Glomerular endothelial cell (primary cell): ENCODE measurements at regions not wholly inside any gene's neighbourhood (a gene's known extent, or its start where the extent isn't known, plus 50 kb on each side); places are given as distances from the start of the nearest gene placed in this dataset.
"Not testable (repeated sequence)": the region's sequence is repeated elsewhere in the genome, so short reads cannot be mapped to it uniquely, and the experiment has no call there.

Experiments
- DNase-seq: peaks from one replicate; pipeline ENCODE4 v3.0.0-alpha.2; 2011; ENCODE audit warnings: low read depth, low spot score; ENCODE audit errors: extremely low read depth

DNA sequence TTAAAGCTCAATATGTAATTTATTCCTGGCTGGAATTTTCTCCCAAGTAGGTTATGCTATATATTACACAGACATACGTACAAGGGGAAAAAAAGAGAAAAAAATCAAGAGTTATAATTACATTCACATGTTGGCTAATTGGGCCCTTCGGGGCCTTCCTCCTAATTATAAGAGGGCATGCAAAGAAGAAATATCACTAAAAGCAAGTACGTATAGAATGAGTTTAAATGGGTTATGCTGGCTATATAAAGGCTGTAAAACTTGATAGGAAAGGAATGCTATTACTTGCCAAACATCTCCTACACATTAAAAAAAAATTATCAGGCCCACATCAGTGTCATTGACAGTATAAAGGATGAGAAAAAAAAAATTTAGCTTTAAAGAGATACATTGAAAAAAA lies 1396.1 kb upstream of the ADGRL4 start:
- DNase-seq: no peak

DNA sequence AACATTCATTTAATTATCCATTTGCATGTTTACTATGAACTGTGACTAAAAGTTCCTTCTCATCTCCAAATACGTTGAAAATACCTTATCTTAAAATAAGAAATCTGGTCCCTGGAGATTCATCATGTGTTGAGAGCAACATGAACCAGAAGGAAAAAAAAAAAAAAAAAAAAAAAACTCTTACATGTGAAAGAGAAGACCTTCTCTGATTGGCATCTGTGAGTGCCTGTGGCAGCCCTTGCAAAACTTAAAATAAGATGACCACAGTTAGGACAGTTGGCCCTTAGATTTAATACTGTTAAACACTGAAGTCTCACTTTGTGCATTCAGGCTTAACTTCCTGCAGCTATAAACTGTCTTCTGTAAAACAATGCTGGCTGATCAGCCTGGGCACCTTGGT lies 1395.2 kb upstream of the ADGRL4 start:
- DNase-seq: no peak

DNA sequence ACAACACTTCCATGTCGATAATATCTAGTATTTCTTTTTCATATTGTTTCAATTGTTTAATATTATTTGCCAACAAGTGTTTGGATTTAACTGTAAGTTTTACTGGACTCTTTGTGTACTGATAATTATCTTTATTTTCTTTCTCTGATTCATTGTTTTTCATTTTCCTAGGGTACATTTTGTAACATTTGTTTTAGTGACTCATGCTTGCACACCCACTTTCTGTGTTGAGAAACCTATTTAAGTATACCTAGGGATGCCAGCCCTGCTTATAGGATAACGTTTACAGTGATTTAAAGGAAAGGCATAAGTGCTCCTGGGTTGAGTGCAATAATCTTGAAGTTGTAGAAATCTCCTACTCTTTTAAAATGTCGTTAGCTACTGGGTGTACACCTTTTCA lies 1386.0 kb upstream of the ADGRL4 start:
- no peak for DNase-seq

DNA sequence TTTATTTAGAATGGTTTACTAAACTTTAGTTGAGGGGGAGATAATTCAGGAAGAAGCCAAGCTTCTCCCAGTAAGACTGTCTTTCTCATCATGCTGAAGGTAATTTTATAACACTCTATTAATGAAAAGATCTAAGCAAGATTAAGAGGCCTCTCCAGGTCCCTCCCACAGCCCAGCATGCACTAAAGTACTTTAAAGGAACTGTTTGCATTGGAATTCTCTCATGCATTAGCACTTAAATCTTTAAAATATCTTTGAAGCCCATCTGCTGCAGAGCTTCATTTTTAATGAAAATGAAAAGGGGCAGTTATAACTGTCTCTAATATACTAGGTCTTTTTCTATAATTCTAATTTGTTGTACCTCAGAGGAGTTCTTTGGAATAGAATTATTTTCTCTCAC lies 1379.1 kb upstream of the ADGRL4 start:
- DNase-seq: no peak

DNA sequence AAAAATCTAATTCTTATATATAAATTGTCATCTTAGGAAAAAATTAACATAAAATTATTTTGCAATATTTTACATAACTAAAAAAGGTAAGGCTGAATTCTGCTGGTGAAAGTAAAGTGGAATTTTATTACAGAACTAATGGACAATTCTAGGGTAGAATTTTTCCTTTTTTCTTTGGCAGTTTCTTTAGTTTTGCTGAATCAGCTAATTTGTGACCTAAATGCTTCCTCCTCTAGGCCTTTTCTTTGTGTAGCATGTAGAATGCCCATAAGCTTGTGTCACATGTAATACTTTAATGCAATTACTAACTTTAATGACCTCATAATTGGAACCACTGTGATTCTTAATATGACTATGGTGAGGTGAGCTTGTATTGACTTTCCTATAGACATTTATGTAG lies 1378.4 kb upstream of the ADGRL4 start:
- no peak for DNase-seq

DNA sequence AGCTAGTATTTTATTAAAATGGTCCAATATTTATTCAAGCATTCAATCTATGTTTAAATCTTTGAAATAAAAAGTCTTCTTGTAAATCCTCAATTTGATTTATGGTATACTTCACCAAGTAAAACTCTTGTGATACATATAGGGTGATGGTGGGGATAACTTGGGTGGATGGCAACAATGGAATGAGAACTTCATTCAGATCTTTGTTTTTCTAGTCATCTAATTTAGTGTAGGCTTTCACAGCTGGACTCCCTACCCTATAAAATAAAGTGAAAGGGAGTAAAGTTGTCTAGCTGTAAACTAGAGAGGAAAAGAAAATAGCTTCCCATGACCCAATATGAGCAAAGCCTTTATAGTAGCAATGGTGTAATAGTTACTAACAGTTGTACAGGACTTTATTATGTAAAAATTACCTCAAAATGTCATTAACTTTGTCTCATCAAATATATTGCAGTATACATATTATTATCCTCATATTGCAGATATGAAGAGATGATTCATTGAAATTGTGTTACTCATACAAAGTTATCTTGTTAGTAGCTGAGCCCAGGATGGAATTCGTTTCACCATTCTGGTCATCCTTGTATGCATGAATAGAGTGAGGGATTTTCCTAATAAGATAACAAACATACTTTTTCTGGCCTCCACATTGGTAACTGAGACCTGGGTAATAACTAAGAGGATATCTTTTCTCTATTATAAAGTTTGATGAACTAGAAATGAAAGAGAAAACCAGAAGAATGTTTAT lies 1377.7 kb upstream of the ADGRL4 start:
- no peak for DNase-seq

DNA sequence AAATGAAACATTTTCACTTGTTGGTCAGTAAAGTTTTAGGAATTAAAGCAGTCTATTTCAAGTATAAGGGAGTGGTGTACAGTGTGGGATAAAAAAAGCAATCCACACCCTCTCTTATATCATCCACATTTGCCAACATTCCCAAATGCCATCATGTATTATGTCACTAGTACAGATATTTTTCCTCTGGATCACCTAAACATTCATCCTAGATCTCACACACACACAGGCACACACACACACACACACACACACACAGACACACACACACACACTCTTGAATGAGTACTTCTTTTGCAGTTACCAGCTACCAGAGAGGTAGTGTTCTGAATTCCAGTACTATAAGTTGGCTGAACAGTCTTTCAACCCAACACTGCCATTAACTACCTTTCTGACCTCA lies 1369.1 kb upstream of the ADGRL4 start:
- no peak for DNase-seq

DNA sequence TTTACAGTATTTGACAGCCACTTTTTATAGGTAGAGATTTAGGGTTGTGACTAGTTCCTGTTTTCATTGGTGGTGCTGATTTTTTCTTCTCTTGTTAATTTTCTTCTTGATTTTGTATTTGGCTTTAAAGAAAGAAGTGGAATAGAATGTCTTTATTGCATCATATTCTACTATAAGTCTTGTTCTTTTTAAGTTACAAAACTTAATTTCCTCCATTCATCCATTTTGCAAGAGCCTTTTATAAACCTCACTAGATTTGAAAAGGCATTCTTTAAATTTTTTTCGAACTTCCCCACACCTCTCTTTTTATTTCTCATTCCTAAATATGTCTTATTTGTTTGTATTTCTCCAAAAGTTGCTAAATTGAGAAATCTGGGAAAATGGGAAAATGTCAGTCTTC lies 1368.6 kb upstream of the ADGRL4 start:
- no peak for DNase-seq

DNA sequence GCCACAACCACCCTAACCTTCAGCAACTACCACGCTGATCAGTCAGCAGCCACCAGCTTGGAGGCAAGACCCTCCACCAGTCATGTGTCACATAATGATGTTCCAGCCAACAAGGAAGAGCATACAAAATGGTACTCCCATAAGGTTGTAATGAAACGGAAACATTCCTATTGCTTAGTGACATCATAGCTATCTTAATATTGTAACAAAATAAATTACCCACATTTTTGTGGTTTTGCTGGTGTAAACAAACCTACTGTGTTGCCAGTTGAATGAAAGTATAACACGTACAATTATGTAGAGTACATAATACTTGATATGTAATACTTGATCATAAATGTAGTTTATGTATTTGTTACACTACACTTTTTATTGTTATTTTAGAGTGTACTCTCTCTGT lies 1363.2 kb upstream of the ADGRL4 start:
- no peak for DNase-seq

DNA sequence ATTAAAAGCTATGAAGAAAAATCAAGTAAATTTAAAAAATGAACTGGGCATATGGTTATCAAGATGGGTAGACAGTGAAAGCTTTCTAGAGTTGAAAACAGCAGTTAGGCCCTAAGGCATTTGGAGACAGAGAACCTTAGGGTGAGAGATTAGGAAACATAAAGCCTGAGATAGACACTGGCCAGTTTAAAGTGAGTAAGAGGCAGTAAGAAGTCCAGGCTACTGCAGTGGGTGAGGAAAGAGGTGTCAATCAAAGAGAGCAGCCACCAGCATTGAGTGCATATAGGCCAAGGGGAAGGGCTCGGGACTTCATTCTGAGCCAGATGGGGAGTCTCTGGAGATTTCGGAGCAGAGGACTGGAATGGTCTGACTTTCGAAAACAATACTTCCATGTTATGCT lies 1360.5 kb upstream of the ADGRL4 start:
- no peak for DNase-seq

DNA sequence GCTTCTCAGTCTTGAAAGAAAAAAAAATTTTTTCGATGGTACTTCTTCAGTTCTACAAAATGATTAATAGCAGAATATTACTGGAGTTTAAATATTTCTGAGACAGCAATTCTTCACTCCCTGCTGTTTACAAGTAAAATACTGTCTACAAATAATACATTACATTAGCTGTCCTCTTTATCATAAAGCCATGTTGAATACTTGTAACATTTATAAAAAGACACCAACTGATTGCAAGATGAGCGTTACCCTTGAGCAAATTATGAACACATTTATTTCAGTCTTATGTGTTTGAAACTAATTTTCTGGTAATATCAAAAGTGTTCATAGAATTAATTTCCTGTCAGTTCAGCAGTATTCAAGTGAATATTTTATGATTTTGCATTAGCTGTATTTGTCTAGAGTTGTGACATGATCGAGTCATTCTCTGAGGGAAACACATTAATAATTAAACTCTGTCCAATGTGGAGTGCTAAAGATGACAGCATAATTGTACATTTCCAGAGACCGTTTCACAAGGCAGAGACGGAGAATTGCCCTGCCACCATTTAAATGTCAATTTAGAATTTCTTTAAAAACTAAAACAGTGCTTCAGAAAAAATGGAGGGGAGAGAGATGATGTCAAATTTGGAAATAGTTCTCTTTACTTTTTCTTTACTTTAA lies 1359.0 kb upstream of the ADGRL4 start:
- no peak for DNase-seq

DNA sequence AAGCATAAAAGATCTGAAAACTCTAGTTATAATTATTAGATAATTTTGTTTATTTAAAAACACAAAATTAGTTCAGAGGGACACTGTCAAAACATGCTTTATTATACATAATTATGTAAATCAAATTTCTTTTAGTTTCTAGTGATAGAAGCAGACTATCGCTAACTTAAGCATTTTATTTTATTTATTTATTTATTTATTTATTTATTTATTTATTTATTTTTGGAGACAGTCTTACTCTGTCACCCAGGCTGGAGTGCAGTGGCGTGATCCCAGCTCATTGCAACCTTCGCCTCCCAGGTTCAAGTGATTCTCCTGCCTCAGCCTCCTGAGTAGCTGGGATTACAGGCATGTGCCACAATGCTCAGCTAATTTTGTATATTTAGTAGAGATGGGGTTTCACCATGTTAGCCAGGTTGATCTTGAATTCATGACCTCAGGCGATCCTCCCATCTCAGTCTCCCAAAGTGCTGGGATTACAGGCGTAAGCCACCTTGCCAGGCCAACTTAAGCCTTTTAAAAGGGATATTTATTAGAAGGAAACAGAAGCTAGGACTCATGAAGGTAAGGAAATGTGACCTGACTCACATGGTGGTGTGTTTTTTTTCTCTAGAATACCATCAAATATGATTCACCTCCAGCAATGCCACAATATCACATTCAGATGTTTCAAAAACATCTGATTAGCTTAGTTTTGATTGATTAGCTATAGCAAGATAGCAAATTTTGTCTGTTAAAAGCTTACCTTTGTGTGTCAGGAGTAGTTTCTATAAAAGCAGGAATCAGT lies 1357.4 kb upstream of the ADGRL4 start:
- no peak for DNase-seq

DNA sequence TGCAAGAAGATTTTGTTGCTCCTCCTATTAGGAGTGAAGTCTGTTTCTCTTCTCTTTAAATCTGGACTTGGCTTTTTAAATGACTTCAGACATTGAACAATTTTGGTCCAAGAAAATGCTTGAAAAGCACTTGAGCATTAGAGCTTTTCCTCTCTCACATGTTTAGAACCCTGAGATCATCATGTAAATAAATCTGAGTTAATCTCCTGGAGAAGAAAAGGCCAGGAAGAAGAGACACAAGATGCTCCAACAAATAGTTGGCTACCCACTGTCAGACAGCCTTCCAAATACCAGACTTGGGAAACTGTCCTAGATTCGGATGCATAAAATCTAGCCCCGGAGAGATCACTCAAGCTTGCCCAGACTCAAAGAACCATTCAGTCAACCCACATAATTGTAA lies 1353.1 kb upstream of the ADGRL4 start:
- DNase-seq: no peak

DNA sequence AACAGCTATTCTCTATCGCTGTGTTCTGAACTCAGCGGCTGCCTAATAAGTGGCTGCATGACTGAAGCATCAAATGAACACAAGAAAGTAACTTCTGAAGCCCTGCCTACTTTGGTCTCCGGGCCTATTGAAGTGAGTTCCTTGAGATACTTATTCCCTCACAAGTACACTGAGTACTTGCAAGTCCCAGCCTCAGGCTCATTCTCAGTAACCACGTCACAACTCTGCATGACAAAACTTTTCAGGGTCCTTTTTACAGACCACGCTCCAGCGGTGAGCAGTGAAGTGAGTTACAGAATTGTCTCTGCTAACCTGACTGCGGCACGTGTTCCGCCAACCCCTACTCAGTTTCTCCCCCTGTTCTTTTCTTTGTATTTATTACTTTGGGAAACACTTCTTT lies 1342.7 kb upstream of the ADGRL4 start:
- no peak for DNase-seq

DNA sequence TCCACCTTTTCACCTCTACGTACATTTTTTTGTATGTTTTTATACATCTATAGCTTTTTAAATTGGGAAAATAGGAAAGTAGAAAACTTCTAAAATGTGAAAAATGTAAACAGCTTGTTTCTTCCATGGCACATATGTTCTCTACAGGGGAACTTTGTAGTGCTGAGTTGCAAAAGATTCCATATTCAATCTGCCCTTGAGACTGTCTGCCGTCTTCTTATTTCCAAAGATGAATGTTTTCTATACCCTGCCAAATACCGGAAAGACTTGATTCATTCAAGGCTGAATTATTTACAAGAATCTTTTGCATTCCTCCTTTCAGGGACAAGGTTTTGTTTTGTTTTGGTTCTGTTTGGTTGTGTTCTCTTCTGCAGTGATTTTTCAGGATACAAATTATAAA lies 1334.5 kb upstream of the ADGRL4 start:
- no peak for DNase-seq

DNA sequence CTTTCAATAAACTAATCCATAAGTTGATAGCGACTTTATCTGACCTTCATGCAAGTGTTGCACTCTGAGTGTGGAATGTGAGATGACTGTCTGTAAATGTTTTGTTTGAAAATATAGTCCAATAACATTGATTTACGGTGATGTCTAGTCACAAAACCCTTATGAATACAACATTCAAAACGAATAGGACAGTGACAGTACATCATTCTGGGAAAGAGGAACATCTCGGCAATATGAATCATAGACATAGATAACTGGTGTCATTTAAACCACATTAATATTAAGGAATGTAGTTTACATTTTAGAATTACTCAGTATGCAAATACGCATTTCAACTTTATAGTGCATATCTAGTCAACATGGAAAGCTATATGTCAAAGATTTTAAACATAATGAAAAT lies 1311.6 kb upstream of the ADGRL4 start:
- no peak for DNase-seq

DNA sequence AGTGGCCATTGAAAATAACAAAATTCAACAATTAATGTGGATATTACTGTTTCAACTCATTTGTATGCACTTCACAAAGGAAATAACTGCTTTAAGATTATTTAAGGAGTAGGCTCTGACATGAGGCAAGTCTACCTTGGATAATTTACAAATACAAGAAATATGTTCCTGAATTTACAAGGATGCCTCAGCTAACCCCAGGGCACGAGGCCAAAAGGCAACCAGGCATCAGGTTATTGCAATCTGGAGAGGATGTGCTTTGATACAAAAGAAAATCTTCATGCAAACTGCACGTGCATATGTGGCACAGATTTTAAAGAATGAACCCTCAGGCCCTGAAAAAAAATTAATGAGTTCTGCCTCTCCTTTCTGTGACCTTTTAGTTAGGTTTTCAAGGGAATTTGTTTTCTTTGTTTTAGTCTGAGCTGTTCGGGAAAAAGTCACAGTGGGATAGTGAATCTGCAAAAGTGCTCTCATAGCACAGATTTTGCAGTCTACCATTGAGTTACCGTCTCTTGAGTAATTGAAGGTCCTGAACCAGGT lies 1304.2 kb upstream of the ADGRL4 start:
- no peak for DNase-seq

DNA sequence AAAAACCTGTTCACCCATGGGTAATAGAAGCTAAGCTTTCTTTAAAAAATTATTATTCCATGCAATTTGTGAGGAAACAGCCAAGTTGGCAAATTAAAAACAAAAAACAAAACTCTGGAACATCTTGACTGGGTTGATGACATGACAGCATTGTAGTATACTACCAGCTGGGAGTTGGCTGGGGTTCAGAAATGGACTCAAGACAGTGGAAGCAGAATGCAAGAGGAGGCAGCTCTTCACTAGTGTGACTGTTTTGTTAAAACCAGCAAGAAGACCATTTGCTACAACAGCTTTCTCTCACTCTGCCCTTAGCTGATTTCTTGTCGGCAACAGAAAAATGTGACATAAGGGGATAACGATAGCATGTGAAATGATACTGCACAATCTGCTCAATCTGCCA lies 1298.9 kb upstream of the ADGRL4 start:
- no peak for DNase-seq

DNA sequence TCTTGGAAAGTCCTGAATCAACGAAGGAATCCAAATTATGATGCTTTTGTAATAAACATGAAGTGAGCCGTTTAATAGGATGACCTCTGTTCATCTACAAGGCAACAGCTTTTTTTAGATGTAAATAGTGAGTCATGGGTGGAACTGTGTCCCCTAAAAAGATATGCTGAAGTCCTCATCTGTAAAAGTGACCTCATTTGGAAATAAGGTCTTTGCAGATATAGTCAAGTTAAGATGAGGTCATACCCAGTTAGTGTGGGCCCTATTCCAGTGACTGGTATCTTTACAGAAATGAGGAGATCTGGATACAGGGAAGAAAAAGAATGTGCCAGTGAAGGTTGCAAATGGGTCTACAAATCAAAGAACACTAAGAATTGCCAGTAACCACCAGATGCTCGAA lies 1287.3 kb upstream of the ADGRL4 start:
- no peak for DNase-seq

DNA sequence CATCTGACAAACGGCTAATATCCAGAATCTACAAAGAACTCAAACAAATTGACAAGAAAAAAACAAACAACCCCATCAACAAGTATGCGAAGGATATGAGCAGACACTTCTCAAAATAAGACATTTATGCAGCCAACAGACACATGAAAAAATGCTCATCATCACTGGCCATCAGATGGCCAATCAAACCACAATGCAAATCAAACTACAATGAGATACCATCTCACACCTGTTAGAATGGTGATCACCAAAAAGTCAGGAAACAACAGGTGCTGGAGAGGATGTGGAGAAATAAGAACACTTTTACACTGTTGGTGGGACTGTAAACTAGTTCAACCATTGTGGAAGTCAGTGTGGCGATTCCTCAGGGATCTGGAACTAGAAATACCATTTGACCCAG lies 1282.2 kb upstream of the ADGRL4 start:
- DNase-seq: not testable (repeated sequence)

DNA sequence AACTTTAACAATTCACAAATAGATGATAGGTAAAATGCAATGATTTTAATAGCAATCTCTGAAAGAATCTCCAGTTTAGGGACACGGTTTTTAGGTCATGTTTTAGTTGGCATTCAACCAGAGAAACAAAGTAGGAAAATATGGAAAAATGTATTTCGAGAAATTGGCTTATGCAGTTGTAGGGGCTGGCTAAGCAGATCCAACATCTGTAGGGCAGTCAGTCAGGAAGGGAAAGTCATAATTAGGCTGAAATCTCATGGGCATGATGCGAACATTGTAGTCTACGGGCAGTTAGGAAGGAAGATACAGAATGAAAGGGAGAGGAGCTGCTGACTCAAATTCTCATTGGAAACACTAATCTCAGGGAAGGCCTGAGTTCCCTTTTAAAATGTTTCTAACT lies 1276.0 kb upstream of the ADGRL4 start:
- no peak for DNase-seq

DNA sequence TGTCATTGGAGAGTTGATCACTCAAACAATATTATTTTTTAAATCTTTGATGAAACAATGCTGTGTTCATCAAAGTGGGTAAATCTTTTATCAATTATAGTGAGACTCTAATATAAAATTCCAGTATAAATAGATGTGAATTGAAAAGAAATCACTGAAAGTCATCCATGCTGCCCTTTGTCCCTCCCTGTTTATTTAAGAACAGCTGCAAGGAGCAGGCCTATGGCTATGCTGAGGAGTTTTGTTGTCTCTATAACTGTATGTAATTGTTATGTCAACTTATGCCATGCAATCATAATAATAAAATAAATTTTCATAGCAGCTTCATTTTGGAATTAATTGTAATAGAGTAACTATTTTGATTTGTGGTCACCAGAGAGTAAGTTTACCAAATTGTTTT lies 1272.4 kb upstream of the ADGRL4 start:
- no peak for DNase-seq
